ENCODE measurements at regions not wholly inside any gene's neighbourhood (a gene's known extent, or its start where the extent isn't known, plus 50 kb on each side); places are given as distances from the start of the nearest gene placed in this dataset.

- Histone ChIP-seq H3F3A (replicated peaks; ENCODE audit: insufficient read depth) (no peaks in the 10 kb centered on the region), H3K27me3 (ENCODE audit: insufficient read depth) (no peaks in the 10 kb centered on the region), H2AFZ (ENCODE audit: low read depth) (no peak overlapping the region), H3K4me3 (ENCODE audit: low read depth in 2 of 2, low read length in 1 of 2) (no peak overlapping the region), H3K4me2 (no peak overlapping the region), H3K36me3 (replicated peaks in 1 of 2; ENCODE audit: control insufficient read depth in 1 of 2, insufficient read depth in 2 of 2, low read length in 1 of 2) (no peaks in the 10 kb centered on the region), H3K79me2 (ENCODE audit: insufficient read depth) (no peaks in the 10 kb centered on the region), H3K9me3 (no peaks in the 10 kb centered on the region), H4K20me1 (ENCODE audit: insufficient read depth) (no peaks in the 10 kb centered on the region), H3K27ac (ENCODE audit: low read depth in 2 of 2, low read length in 1 of 2) (no peak overlapping the region), H3K9me2 (no peaks in the 10 kb centered on the region), H3K9ac (no peak overlapping the region), H3K4me1 (ENCODE audit: control insufficient read depth in 1 of 2, insufficient read depth in 2 of 2, low read depth in 1 of 2, low read length in 1 of 2) (no peaks in the 10 kb centered on the region)
- TF ChIP-seq MXI1 (IDR thresholded peaks at IDR 0.05; ENCODE audit: low read depth, low read length) (no peak), GABPA (IDR thresholded peaks at IDR 0.05; ENCODE audit: low read depth) (no peak), ZBTB33 (IDR thresholded peaks at IDR 0.05; ENCODE audit: borderline replicate concordance, low read depth) (no peak), IRF3 (IDR thresholded peaks at IDR 0.05; ENCODE audit: low read depth, low read length) (no peak), RAD21 (IDR thresholded peaks at IDR 0.05; ENCODE audit: low read length) (no peak), CHD2 (IDR thresholded peaks at IDR 0.05; ENCODE audit: low read length, partially characterized antibody) (no peak), NFIC (IDR thresholded peaks at IDR 0.05; ENCODE audit: borderline replicate concordance) (no peak), RXRA (IDR thresholded peaks at IDR 0.05; ENCODE audit: borderline replicate concordance, low read depth) (no peak), GATA2 (CRISPR knock-in tag; IDR thresholded peaks at IDR 0.05) (no peak), NRF1 (IDR thresholded peaks at IDR 0.05; ENCODE audit: low read depth, low read length) (no peak), JUND (IDR thresholded peaks at IDR 0.05) (no peak), USF2 (IDR thresholded peaks at IDR 0.05; ENCODE audit: borderline replicate concordance, low read depth, low read length) (no peak), SIN3A (IDR thresholded peaks at IDR 0.05; ENCODE audit: borderline replicate concordance, low read depth, low read length) (no peak), YY1 (IDR thresholded peaks at IDR 0.05; ENCODE audit: low read depth) (no peak), POLR2AphosphoS5 (IDR thresholded peaks at IDR 0.05; ENCODE audit: low read depth, low read length) (no peak), FOSL2 (IDR thresholded peaks at IDR 0.05; ENCODE audit: borderline replicate concordance, low read depth) (no peak), EZH2phosphoT487 (IDR thresholded peaks at IDR 0.05; ENCODE audit: borderline replicate concordance, low read depth) (no peak)
- TF ChIP-seq, protein P1, sequence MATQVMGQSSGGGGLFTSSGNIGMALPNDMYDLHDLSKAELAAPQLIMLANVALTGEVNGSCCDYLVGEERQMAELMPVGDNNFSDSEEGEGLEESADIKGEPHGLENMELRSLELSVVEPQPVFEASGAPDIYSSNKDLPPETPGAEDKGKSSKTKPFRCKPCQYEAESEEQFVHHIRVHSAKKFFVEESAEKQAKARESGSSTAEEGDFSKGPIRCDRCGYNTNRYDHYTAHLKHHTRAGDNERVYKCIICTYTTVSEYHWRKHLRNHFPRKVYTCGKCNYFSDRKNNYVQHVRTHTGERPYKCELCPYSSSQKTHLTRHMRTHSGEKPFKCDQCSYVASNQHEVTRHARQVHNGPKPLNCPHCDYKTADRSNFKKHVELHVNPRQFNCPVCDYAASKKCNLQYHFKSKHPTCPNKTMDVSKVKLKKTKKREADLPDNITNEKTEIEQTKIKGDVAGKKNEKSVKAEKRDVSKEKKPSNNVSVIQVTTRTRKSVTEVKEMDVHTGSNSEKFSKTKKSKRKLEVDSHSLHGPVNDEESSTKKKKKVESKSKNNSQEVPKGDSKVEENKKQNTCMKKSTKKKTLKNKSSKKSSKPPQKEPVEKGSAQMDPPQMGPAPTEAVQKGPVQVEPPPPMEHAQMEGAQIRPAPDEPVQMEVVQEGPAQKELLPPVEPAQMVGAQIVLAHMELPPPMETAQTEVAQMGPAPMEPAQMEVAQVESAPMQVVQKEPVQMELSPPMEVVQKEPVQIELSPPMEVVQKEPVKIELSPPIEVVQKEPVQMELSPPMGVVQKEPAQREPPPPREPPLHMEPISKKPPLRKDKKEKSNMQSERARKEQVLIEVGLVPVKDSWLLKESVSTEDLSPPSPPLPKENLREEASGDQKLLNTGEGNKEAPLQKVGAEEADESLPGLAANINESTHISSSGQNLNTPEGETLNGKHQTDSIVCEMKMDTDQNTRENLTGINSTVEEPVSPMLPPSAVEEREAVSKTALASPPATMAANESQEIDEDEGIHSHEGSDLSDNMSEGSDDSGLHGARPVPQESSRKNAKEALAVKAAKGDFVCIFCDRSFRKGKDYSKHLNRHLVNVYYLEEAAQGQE (IDR thresholded peaks at IDR 0.05; ENCODE audit: low read depth, low read length), result no peak
- TF ChIP-seq, protein P2, sequence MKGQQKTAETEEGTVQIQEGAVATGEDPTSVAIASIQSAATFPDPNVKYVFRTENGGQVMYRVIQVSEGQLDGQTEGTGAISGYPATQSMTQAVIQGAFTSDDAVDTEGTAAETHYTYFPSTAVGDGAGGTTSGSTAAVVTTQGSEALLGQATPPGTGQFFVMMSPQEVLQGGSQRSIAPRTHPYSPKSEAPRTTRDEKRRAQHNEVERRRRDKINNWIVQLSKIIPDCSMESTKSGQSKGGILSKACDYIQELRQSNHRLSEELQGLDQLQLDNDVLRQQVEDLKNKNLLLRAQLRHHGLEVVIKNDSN (IDR thresholded peaks at IDR 0.05; ENCODE audit: borderline replicate concordance, low read depth), result no peak
- TF ChIP-seq, protein P3, sequence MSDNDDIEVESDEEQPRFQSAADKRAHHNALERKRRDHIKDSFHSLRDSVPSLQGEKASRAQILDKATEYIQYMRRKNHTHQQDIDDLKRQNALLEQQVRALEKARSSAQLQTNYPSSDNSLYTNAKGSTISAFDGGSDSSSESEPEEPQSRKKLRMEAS (IDR thresholded peaks at IDR 0.05; ENCODE audit: low read depth), result no peak
- 21% methylated on average over 5 of the region's 5 CpGs for whole genome bisulfite sequencing (ENCODE audit: low lambda C conversion rate)
- DNase-seq, result no peak
- CTCF ChIA-PET, result interaction anchor here (1.0 kb wide), 1 partner anchor 11 kb away, joined by 4 read pairs; no protein-coding TSS in a partner anchor
- POLR2A ChIA-PET, result no interaction called here
Observed at GRCh38 chrX:6279277-6279909, 50.7 kb upstream of the NLGN4X start.
